ENCODE measurements at regions not wholly inside any gene's neighbourhood (a gene's known extent, or its start where the extent isn't known, plus 50 kb on each side); places are given as distances from the start of the nearest gene placed in this dataset.
"Not testable (repeated sequence)": the region's sequence is repeated elsewhere in the genome, so short reads cannot be mapped to it uniquely, and the experiment has no call there.

GRCh38 chr9:19656704-19657103, 132.1 kb downstream of the SLC24A2 start:
- DNase-seq (ENCODE audit: low read depth): no peak

GRCh38 chr9:19651681-19652080, 137.2 kb downstream of the SLC24A2 start:
- no peak for DNase-seq (ENCODE audit: low read depth)

GRCh38 chr9:19650312-19650711, 138.5 kb downstream of the SLC24A2 start:
- DNase-seq (ENCODE audit: low read depth): no peak

- no peak for DNase-seq (ENCODE audit: low read depth)
These were observed 139.3 kb downstream of the SLC24A2 start for GRCh38 chr9:19649336-19650041.

GRCh38 chr9:19648672-19649071, 140.2 kb downstream of the SLC24A2 start:
- DNase-seq (ENCODE audit: low read depth): no peak

- DNase-seq (ENCODE audit: low read depth): no peak
These were observed 145.0 kb downstream of the SLC24A2 start for GRCh38 chr9:19643875-19644274.

- no peak for DNase-seq (ENCODE audit: low read depth)
These were observed 146.6 kb downstream of the SLC24A2 start for GRCh38 chr9:19642256-19642655.

GRCh38 chr9:19641046-19641445, 147.8 kb downstream of the SLC24A2 start:
- DNase-seq (ENCODE audit: low read depth): no peak

GRCh38 chr9:19640014-19640413, 148.8 kb downstream of the SLC24A2 start:
- no peak for DNase-seq (ENCODE audit: low read depth)

GRCh38 chr9:19637084-19637483, 151.8 kb downstream of the SLC24A2 start:
- DNase-seq (ENCODE audit: low read depth): no peak

GRCh38 chr9:19634881-19635280, 154.0 kb downstream of the SLC24A2 start:
- no peak for DNase-seq (ENCODE audit: low read depth)

GRCh38 chr9:19631181-19631580, 157.7 kb downstream of the SLC24A2 start:
- no peak for DNase-seq (ENCODE audit: low read depth)

GRCh38 chr9:19630760-19631159, 158.1 kb downstream of the SLC24A2 start:
- no peak for DNase-seq (ENCODE audit: low read depth)

GRCh38 chr9:19629488-19629887, 159.3 kb downstream of the SLC24A2 start:
- no peak for DNase-seq (ENCODE audit: low read depth)

- not testable (repeated sequence) for DNase-seq (ENCODE audit: low read depth)
These were observed 163.4 kb downstream of the SLC24A2 start for GRCh38 chr9:19625426-19625825.

- DNase-seq (ENCODE audit: low read depth): no peak
These were observed 164.3 kb downstream of the SLC24A2 start for GRCh38 chr9:19624519-19624918.

GRCh38 chr9:19623941-19624340, 164.9 kb downstream of the SLC24A2 start:
- no peak for DNase-seq (ENCODE audit: low read depth)

GRCh38 chr9:19620326-19620725, 168.5 kb downstream of the SLC24A2 start:
- no peak for DNase-seq (ENCODE audit: low read depth)

GRCh38 chr9:19619221-19619620, 169.6 kb downstream of the SLC24A2 start:
- DNase-seq (ENCODE audit: low read depth): no peak

- no peak for DNase-seq (ENCODE audit: low read depth)
These were observed 170.0 kb downstream of the SLC24A2 start for GRCh38 chr9:19618816-19619215.

- DNase-seq (ENCODE audit: low read depth): no peak
These were observed 173.7 kb downstream of the SLC24A2 start for GRCh38 chr9:19615036-19615624.

GRCh38 chr9:19614294-19614693, 174.5 kb downstream of the SLC24A2 start:
- DNase-seq (ENCODE audit: low read depth): no peak

GRCh38 chr9:19600538-19600937, 188.3 kb downstream of the SLC24A2 start:
- no peak for DNase-seq (ENCODE audit: low read depth)

GRCh38 chr9:19598722-19599121, 189.9 kb downstream of the ACER2 start:
- no peak for DNase-seq (ENCODE audit: low read depth)
